LNCaP clone FGC (cell line): ENCODE measurements at regions not wholly inside any gene's neighbourhood (a gene's known extent, or its start where the extent isn't known, plus 50 kb on each side); places are given as distances from the start of the nearest gene placed in this dataset.

Experiments used
- DNase-seq: peaks from one replicate; pipeline ENCODE4 v3.0.0-alpha.2; 2011; ENCODE audit warnings: low read depth
- H3K4me3 ChIP-seq: 2 replicates; pipeline ENCODE4 v1.5.1; 2011; ENCODE audit warnings: mild to moderate bottlenecking, low read depth, low read length, control low read depth
- TF ChIP-seq, protein P1 (sequence below): IDR thresholded peaks from 2 replicates; pipeline ENCODE4 v1.5.1; 2012; ENCODE audit warnings: mild to moderate bottlenecking; ENCODE audit not compliant: control insufficient read depth, insufficient read depth; ENCODE audit errors: extremely low read depth

GRCh38 chr12:92210071-92210470 is 64.4 kb upstream of the BTG1 start:
- H3K4me3 ChIP-seq: no peak overlapping the region

GRCh38 chr12:92208613-92209121 is 63.0 kb upstream of the BTG1 start:
- TF ChIP-seq, protein P1, sequence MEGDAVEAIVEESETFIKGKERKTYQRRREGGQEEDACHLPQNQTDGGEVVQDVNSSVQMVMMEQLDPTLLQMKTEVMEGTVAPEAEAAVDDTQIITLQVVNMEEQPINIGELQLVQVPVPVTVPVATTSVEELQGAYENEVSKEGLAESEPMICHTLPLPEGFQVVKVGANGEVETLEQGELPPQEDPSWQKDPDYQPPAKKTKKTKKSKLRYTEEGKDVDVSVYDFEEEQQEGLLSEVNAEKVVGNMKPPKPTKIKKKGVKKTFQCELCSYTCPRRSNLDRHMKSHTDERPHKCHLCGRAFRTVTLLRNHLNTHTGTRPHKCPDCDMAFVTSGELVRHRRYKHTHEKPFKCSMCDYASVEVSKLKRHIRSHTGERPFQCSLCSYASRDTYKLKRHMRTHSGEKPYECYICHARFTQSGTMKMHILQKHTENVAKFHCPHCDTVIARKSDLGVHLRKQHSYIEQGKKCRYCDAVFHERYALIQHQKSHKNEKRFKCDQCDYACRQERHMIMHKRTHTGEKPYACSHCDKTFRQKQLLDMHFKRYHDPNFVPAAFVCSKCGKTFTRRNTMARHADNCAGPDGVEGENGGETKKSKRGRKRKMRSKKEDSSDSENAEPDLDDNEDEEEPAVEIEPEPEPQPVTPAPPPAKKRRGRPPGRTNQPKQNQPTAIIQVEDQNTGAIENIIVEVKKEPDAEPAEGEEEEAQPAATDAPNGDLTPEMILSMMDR: no peak

More at GRCh38 chr12:92210071-92210470, 64.4 kb upstream of the BTG1 start:
- TF ChIP-seq, protein P1: no peak
- no peak for DNase-seq

DNA sequence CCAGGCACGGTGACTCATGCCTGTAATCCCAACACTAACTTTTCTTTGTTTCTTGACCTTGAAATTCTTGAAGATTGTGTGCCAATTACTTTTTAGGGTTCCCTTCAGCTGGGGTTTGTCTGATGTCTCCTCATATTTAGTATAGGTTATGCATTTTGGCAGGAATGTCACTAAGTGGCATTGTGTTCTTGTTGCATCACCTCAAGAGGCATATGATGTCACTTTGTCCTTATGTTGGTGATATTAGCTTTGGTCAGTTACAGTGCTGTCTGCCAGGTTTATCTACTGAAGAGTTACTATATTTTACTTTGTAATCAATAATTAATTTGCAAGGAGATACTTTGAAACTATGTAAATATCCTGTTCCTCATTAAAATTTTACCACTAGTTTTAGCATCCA is 61.0 kb upstream of the BTG1 start:
- TF ChIP-seq, protein P1: no peak
- H3K4me3 ChIP-seq: no peak overlapping the region
- DNase-seq: no peak

More at GRCh38 chr12:92208613-92209121, 63.0 kb upstream of the BTG1 start:
- DNase-seq: no peak
- H3K4me3 ChIP-seq: no peak overlapping the region

DNA sequence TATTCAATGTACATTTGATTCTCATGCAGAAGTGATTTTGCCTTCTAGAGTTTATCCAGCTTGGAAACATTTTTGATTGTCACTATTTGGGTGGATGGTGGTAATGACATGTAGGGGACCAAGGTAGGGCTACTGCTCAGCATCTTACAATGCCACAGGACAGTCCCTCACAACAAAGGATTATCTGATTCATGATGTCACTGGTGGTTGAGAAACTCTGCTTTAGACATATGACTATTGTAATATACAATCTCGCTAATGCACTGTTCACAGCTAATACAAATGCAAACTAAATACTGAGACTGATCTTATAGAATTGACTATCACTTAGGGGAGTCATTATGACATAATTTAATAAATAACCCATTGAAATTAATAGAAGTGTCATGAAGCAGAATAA is 60.4 kb upstream of the BTG1 start:
- no peak for DNase-seq
- no peak overlapping the region for H3K4me3 ChIP-seq
- TF ChIP-seq, protein P1: no peak

- TF ChIP-seq, protein P1: no peak
- DNase-seq: no peak
- H3K4me3 ChIP-seq: no peak overlapping the region
These were observed 54.4 kb upstream of the BTG1 start for GRCh38 chr12:92199819-92200576.

- TF ChIP-seq, protein P1: no peak
- no peak overlapping the region for H3K4me3 ChIP-seq
- no peak for DNase-seq
These were observed 52.2 kb upstream of the BTG1 start for GRCh38 chr12:92197815-92198214.
